ENCODE measurements at regions not wholly inside any gene's neighbourhood (a gene's known extent, or its start where the extent isn't known, plus 50 kb on each side); places are given as distances from the start of the nearest gene placed in this dataset.

- TF ChIP-seq CTCF (IDR thresholded peaks at IDR 0.05; ENCODE audit: low read length) = no peak
- no peak for TF ChIP-seq EZH2 (optimal IDR thresholded peaks at IDR 0.05; ENCODE audit: low read depth, low read length)
Observed at GRCh38 chr9:78927099-78927940, 630.4 kb downstream of the PSAT1 start.
